GM18519 (cell line): ENCODE measurements at regions not wholly inside any gene's neighbourhood (a gene's known extent, or its start where the extent isn't known, plus 50 kb on each side); places are given as distances from the start of the nearest gene placed in this dataset.

Source experiments
- ATAC-seq: cut with Tn5 transposase; IDR thresholded peaks from one replicate; pipeline ENCODE4 v1.9.1; 2021; ENCODE audit warnings: mild to moderate bottlenecking, moderate library complexity; ENCODE audit not compliant: unreplicated experiment, low FRiP score

DNA sequence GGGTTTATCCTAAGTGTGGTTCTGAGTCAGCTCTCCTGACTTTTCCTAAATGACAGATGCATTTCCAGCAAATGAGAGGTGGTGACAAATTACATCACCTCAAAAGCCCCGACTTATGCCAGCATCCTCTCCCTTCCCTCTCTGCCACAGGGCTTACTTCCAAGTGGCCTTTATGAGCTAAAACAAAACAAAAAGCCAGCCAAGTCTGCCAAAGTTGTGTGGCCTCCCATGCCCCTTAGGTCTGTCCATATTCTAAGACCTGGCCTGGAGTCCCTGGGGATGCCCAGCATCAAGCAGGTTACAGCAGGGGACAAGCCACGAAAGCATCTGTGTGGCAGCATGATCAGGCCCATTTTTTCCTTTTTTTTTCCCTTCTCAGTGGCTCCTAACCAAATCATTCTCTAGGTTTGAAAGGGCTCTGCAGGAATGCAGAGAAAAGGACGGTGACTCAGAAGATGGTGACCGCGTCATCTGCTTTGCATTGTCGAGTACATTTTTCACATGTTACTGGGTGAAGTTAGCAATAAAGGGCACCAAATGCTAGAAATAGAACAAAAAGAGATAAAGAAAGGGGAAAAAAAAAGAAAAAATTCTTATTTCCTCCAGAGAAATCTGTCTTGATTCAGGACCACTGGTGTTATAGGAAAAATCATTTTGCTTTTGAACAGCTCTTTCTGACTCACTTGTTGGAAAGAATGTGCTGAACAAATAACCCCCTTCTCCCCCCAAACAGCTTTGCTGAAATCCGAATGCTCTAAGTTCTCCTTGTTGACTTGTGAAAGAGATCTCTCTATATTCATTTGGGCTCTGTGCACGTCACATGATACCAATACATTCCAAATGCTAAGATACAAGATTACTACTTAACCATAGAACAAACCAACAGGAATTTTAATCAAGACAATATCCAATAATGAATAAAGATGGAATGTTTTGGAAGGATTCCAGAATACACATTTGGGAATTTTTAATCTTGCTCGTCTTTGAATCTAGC, 178.7 kb downstream of the EN1 start:
- ATAC-seq, result no peak

DNA sequence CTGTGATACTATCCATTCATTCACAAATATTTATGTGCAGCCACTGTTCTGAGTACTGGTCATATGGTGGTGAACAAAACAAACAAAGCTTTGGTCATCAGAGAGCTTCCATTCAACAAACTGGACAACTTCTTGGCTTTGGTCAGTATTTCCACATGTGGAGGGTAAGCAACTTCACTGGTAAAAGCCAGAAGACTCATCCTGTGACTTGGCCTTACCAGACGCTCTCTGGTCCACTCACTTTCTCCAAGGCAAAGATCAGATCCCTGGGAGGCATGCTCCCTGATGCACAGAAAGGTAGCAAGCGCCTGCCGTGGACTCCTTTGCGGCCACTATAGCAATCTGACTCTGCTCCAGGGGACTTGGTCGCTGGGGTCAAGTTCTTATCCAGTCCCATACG, 179.5 kb downstream of the EN1 start:
- ATAC-seq, result no peak

DNA sequence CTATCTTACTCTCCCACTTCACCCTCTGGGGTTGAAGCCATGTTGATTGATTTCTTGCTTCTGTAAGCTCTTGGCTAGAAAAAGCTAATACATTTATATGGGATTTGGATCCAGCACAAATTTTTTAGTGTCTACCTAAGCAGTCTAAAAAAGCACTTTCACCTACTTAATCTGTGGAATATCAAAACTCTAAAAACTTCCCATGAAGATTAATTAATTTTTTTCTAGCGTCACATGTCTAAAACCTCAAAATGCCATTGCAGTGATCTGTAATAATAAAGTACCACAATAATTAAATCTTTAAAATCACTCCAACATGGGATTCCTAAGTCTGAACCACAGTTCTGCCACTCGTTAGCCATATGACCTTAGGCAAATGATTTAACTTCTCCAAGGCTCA, 180.1 kb downstream of the EN1 start:
- ATAC-seq, result no peak

DNA sequence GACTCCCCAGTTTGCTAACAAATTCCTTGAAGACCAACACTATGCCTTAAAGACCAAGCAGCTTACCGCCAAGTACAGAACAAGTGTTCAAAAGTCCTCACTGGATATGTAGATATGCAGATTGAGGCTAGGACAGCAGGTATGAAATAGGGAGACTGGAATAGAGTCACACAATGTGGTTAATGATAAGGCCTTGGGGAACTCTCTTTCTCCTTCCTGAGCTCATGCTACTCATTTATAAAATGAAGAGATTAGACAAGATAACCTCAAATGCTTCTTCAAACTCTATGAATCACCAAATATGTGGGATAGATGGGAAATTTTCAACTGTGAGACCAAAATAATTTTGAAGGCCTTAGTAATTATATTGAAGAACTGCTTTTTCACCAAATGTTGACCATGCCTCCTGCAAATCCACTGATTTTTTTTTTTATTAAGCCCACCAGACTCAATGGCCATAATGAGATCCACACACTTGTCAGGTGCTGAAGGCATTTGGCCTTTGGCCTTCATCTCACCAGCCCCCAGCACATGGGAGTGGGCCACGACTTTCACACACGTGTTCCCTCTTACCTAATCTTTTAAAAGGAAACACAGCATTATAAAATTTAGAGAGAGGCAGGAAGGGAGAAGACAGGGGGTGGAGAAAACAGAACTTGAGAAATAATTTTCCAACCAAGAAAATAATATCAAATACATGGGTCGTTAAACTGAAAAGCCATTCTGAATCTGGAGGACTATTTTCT, 181.5 kb downstream of the EN1 start:
- ATAC-seq, result no peak

DNA sequence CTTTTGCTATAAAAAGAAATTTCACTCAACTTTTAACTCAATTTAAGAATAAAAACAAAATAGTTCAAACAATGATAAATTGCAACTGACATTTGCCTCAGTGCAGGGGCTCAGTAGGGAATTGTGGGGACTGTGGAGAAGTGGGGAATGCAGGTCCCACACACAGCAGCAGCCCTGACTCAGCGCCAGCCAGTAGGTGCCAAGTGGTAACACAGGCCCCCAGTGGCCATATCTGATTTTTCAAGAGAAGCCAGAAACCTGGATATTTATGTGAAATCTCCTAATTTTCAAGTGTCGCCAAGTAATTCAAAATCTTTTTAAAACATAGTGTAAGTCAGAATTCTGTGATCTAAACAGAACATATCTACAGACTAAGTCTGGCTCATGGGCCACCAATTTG, 186.3 kb downstream of the EN1 start:
- ATAC-seq, result no peak

GRCh38 chr2:118658596-118659198, 188.8 kb downstream of the EN1 start:
- no peak for ATAC-seq

DNA sequence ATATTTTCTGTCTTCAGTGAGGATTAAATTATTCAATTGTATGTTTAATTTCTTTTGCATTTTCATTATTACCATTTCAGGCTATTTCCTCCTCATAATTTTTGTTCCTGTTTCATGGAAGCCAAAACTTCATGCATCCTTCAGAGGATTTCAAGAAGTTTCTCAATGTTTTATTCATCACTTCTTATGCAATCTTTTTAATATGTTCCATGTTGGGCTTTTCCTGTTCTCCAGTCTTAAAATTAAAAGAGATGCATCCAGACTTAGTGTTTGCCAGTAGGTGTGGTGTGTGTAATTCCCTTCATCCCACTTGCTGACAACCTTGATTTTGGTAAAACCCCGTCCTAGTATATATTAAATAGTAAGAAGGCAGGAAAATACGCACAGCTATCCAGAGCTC, 190.0 kb downstream of the EN1 start:
- no peak for ATAC-seq

DNA sequence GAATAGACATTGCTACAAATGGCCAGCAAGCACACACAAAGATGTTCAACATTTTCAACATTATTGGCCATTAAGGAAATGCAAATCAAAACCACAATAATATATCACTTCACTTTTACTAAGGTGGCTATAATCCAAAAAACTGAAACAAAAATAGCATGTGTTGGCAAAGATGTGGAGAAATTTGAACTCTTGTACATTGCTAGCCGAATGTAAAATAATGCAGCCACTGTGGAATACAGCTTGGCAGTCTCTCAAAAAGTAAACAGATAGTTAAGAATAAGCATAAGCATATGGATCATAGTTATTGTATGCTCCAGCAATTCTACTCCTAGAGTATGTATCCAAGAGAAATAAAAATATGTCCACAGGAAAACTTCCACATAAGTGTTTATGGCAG, 192.5 kb downstream of the EN1 start:
- ATAC-seq, result no peak

DNA sequence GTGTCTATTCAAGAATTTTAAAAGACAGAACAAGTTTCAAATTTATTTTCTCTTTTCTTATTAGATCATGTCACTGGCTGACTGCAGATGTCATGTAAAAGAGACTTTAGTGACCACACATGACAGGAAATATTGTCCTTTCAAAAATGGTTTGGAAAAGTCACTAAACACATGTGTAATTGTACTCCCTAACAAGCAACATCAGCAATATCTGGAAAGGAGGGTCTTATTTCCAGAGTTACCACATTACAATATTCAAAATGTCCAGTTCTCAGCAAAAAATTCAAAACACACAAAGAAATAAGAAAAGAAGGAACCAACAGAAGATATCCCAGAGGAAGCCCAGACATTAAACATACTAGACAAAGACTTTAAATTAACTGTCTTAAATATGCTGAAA, 197.1 kb downstream of the EN1 start:
- no peak for ATAC-seq

GRCh38 chr2:118645876-118646275, 201.6 kb downstream of the EN1 start:
- ATAC-seq, result no peak

GRCh38 chr2:118644190-118644589, 203.3 kb downstream of the EN1 start:
- no peak for ATAC-seq

GRCh38 chr2:118643294-118643693, 204.2 kb downstream of the EN1 start:
- no peak for ATAC-seq

DNA sequence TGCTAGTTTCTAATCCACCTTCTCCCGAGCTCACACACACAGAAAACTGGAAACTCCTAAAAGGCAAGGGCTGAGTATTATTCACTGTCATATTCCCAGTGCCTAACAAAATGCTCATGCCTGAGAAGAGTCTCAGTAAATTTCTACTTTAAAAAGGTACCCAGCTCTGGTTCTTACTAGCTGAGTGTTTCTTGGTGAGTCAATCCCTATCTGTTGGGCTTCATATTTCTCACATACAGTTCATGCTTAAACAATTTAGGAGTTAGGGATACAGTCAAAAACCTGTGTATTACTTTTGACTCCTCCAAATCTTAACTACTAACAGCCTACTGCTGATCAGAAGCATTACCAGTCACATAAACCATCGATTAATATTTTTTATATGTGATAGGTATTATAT, 204.9 kb downstream of the EN1 start:
- ATAC-seq, result no peak

DNA sequence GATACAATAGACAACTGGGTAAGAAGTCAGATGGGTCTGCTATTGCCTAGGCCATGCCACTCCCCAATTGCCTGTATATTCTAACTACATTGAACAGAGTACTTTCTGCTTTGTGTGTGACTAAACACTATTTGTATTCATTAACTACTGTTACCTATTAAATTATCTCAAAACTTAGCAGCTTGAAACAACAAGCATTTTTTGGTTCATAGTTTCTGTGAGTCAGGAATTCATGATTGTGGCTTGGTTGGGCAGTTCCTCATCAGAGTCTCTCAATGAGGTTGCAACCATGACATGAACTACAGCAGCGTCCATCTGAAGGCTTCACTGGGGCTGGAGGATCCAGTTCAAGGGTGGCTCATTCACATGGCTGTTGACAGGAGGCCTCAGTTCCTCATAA, 205.7 kb downstream of the EN1 start:
- ATAC-seq, result no peak

DNA sequence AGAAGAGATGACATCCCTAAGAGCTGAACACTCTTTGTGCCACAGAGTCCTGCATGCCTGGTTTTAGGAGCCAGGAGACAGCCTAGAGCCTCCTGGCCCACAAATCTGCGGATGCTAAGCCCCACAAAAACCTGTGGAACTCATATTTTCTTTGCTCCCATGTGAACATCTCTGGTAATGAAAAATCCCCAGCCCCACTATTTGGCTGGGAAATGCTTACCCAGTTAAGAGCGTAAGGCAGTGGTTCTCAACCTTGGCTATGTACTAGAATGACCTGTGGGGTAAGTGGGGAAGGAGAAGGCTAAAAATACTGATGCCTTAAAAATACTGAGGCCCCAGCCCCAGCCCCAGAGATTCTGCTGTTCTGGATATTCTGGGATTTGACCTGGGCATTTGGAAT, 208.1 kb downstream of the EN1 start:
- no peak for ATAC-seq

GRCh38 chr2:118638453-118638852, 209.0 kb downstream of the EN1 start:
- no peak for ATAC-seq

DNA sequence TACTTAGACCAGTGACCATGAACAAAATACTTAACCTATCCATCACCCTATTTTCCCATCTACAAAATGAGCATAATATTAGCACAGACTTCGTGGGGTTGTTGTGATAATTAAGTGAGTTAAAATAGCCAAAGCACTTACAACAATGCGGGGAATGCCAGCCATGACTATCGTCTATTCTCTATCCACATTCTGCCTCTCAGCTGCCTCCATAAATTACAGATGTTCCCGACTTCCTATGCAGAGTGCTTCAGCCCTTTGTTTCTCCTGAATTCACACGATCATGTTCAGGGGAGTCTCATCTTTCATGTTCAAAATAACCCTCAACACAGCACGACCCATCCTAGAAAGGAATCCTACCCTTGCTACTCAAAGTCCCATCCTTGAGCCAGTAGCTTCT, 211.6 kb downstream of the EN1 start:
- no peak for ATAC-seq

GRCh38 chr2:118634876-118635275, 212.6 kb downstream of the EN1 start:
- ATAC-seq, result no peak

DNA sequence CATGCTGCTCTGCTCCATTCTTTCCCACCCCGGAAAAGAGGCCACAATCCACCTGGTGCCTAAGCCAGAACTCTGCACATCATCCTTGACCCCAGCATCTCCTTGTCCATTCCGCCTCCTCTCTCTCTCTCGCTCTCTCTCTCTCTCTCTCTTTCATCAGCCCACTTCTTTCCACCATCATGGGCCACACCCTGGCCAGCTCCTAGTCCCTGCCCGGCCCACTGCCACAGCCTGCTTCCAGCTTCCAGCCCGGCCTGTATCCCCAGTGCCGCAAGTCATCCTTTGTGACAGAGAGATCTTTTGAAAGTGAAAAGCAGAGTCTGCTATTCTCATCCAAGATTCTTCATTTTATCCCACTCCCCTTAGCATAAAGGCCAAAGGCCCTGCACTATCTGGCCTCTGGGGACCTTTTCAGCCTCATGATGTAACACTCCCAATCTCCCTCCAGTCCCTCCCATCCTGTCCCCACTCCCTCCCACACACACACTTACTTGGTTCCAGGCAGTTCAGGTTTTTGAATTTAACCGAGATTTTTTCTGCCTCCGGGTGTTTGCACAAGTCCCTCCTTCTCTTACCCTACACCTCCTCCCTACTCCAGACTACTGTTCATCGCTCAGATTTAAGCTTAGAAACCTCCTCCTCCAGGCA, 214.0 kb downstream of the EN1 start:
- ATAC-seq, result no peak

DNA sequence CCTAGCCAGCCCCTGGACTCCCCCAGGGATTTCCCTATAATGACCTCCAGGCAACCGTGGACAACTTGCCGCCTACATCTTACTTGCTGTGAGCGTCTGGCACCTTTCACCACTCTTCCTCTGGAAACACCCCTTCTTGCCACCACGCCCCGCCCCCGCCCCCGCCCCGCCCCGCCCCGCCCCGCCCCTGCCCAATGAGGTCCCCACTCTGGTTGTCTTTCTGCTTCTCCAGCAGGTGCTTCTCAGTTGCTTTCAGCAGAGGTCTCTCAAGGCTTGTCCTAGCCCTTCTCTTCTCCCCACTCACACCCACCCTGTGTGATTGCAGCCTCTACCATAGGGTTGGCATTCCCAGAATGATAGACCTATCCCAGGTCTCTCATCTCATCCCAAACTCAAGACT, 214.5 kb downstream of the EN1 start:
- no peak for ATAC-seq

DNA sequence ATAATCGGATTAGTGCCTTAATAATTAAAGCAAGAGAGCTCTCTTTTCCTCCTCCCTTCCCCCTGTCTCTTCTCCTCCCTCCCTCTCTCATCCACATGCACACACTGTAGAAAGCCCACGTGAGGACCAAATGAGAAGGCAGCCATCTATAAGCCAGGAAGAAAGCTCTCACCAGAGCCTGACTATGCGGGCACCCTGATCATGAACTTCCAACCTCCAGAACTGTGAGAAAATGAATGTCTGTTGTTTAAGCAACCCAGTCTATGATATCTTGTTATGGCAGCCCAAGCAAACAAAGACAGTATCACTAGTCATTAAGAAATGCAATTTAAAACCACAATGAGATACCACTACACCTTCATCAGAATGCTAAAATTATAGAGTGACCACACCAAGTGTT, 220.3 kb downstream of the EN1 start:
- ATAC-seq, result no peak
